ENCODE measurements at regions not wholly inside any gene's neighbourhood (a gene's known extent, or its start where the extent isn't known, plus 50 kb on each side); places are given as distances from the start of the nearest gene placed in this dataset.
"Not testable (repeated sequence)": the region's sequence is repeated elsewhere in the genome, so short reads cannot be mapped to it uniquely, and the experiment has no call there.

- DNase-seq (ENCODE audit: low read depth, low spot score) = no peak
- H3K9me3 Mint-ChIP-seq = no peaks in the 10 kb centered on the region
- H3K4me3 Mint-ChIP-seq = no peak overlapping the region
- H3K36me3 Mint-ChIP-seq (ENCODE audit: low read depth) = no peaks in the 10 kb centered on the region
- no peak overlapping the region for H3K27ac Mint-ChIP-seq (ENCODE audit: unreplicated experiment)
- peaks cover 5% of the 10 kb centered on the region for H3K27me3 Mint-ChIP-seq (ENCODE audit: low read depth)
- no peak for TF ChIP-seq CTCF (conservative IDR thresholded peaks at IDR 0.05)
- no peaks in the 10 kb centered on the region for H3K4me1 Mint-ChIP-seq
These were observed 168.9 kb downstream of the SMAD6 start for GRCh38 chr15:66870880-66871388.

GRCh38 chr15:66872405-66872804, 170.4 kb downstream of the SMAD6 start:
- DNase-seq (ENCODE audit: low read depth, low spot score) = no peak
- no peaks in the 10 kb centered on the region for H3K9me3 Mint-ChIP-seq
- TF ChIP-seq CTCF (conservative IDR thresholded peaks at IDR 0.05) = no peak
- no peak overlapping the region for H3K27ac Mint-ChIP-seq (ENCODE audit: unreplicated experiment)
- no peak overlapping the region for H3K4me3 Mint-ChIP-seq
- no peaks in the 10 kb centered on the region for H3K4me1 Mint-ChIP-seq
- peaks cover 5% of the 10 kb centered on the region for H3K27me3 Mint-ChIP-seq (ENCODE audit: low read depth)
- H3K36me3 Mint-ChIP-seq (ENCODE audit: low read depth) = no peaks in the 10 kb centered on the region

- H3K9me3 Mint-ChIP-seq; H3K27ac Mint-ChIP-seq (ENCODE audit: unreplicated experiment); H3K36me3 Mint-ChIP-seq (ENCODE audit: low read depth); DNase-seq (ENCODE audit: low read depth, low spot score); H3K27me3 Mint-ChIP-seq (ENCODE audit: low read depth); H3K4me3 Mint-ChIP-seq; H3K4me1 Mint-ChIP-seq: not testable (repeated sequence)
These were observed 171.3 kb downstream of the SMAD6 start for GRCh38 chr15:66873331-66873730.

- H3K9me3 Mint-ChIP-seq = no peaks in the 10 kb centered on the region
- H3K4me1 Mint-ChIP-seq = no peaks in the 10 kb centered on the region
- DNase-seq (ENCODE audit: low read depth, low spot score) = no peak
- no peak overlapping the region for H3K27ac Mint-ChIP-seq (ENCODE audit: unreplicated experiment)
- peaks cover 5% of the 10 kb centered on the region for H3K27me3 Mint-ChIP-seq (ENCODE audit: low read depth)
- H3K36me3 Mint-ChIP-seq (ENCODE audit: low read depth) = no peaks in the 10 kb centered on the region
- H3K4me3 Mint-ChIP-seq = no peak overlapping the region
- TF ChIP-seq CTCF (conservative IDR thresholded peaks at IDR 0.05) = no peak
These were observed 171.8 kb downstream of the SMAD6 start for GRCh38 chr15:66873856-66874255.

GRCh38 chr15:66875588-66876420, 173.8 kb downstream of the SMAD6 start:
- Mint-ChIP-seq H3K36me3 (ENCODE audit: low read depth) (no peaks in the 10 kb centered on the region), H3K4me3 (no peak overlapping the region), H3K9me3 (no peaks in the 10 kb centered on the region), H3K27me3 (ENCODE audit: low read depth) (no peaks in the 10 kb centered on the region), H3K27ac (ENCODE audit: unreplicated experiment) (no peak overlapping the region), H3K4me1 (no peaks in the 10 kb centered on the region)
- no peak for TF ChIP-seq CTCF (conservative IDR thresholded peaks at IDR 0.05)
- DNase-seq (ENCODE audit: low read depth, low spot score) = no peak

GRCh38 chr15:66876421-66876730, 174.3 kb downstream of the SMAD6 start:
- no peak for TF ChIP-seq CTCF (conservative IDR thresholded peaks at IDR 0.05)
- H3K4me1 Mint-ChIP-seq = no peaks in the 10 kb centered on the region
- H3K27ac Mint-ChIP-seq (ENCODE audit: unreplicated experiment) = no peak overlapping the region
- DNase-seq (ENCODE audit: low read depth, low spot score) = no peak
- no peak overlapping the region for H3K4me3 Mint-ChIP-seq
- H3K27me3 Mint-ChIP-seq (ENCODE audit: low read depth) = no peaks in the 10 kb centered on the region
- H3K36me3 Mint-ChIP-seq (ENCODE audit: low read depth) = no peaks in the 10 kb centered on the region
- H3K9me3 Mint-ChIP-seq = no peaks in the 10 kb centered on the region

Data from neural crest cell (in vitro differentiated cells).